ENCODE measurements at regions not wholly inside any gene's neighbourhood (a gene's known extent, or its start where the extent isn't known, plus 50 kb on each side); places are given as distances from the start of the nearest gene placed in this dataset.

DNA sequence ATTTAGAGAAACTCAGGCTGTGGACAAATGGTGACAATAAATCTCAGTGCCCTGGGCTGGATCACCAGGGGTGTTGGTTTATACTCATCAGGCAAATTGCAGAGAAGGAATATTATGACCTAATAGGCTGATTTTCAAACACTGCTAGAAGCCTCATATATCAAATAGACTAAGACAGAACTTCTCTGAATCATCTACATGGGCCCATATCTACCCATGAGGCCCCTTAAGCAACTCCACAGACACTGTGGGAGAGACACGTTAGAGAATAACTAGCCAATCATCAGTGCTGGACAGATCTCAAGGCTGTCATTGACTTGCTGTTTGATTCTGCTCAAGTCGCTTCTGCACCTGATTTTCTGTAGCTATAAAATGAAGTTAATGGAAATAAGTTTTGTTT is 545.8 kb downstream of the SOX6 start:
- BruUV-seq (replicated peaks), result no TSS peak
- H3K4me2 ChIP-seq (ENCODE audit: insufficient read depth, low read length), result no peak overlapping the region
- 2% methylated on average over 2 of the region's 2 CpGs for WGBS (ENCODE audit: insufficient coverage, low coverage, missing lambda C conversion rate)
- no peak overlapping the region for H3K9ac ChIP-seq (ENCODE audit: insufficient read depth in 1 of 2, low read depth in 2 of 2, low read length in 2 of 2)
- no peaks in the 10 kb centered on the region for H3K79me2 ChIP-seq (ENCODE audit: control insufficient read depth, insufficient read depth, low read length)
- FAIRE-seq (no peak), DNase-seq (ENCODE audit: extremely low read depth in 1 of 4, low spot score in 3 of 4) (no peak), ATAC-seq (no peak)
- no peaks in the 10 kb centered on the region for H3K27me3 ChIP-seq (ENCODE audit: control insufficient read depth in 2 of 2, insufficient read depth in 2 of 2, low read length in 2 of 2)
- POLR2A ChIA-PET, result interaction anchor here (1.0 kb wide), 1 partner anchor 11 kb away, joined by 4 read pairs; no protein-coding TSS in a partner anchor
- in situ Hi-C loops (cut with MboI) (no loop called here), intact Hi-C loops (cut with micrococcal nuclease) (loop anchor here (10.0 kb wide), 1 partner anchor 156 kb away; no protein-coding TSS in a partner anchor)
- CTCF ChIA-PET (ENCODE audit: low intra/inter-chr PET ratio), result no interaction called here
- H3K36me3 ChIP-seq (ENCODE audit: control insufficient read depth, insufficient read depth, low read length), result no peaks in the 10 kb centered on the region
- H3K27ac ChIP-seq (ENCODE audit: extremely low read depth, low read depth, low read length), result no peak overlapping the region
- H2AFZ ChIP-seq (ENCODE audit: low read depth, low read length), result no peak overlapping the region
- no peaks in the 10 kb centered on the region for H3K9me1 ChIP-seq (ENCODE audit: control insufficient read depth, insufficient read depth, low read length)
- no peaks in the 10 kb centered on the region for H4K20me1 ChIP-seq (replicated peaks; ENCODE audit: control insufficient read depth, insufficient read depth, low read length)
- no peak overlapping the region for H3K4me3 ChIP-seq
- H3K4me1 ChIP-seq (replicated peaks in 1 of 2; ENCODE audit: control insufficient read depth in 2 of 2, insufficient read depth in 2 of 2, low read length in 2 of 2), result no peaks in the 10 kb centered on the region
- H3K9me3 ChIP-seq (replicated peaks; ENCODE audit: control insufficient read depth, insufficient read depth, low read depth, low read length), result no peaks in the 10 kb centered on the region
- no peak for TF ChIP-seq CHD4 (IDR thresholded peaks at IDR 0.05; ENCODE audit: insufficient read depth, insufficient replicate concordance, low read depth, low read length, poor library complexity, severe bottlenecking)
- no peak for TF ChIP-seq DMBX1 (CRISPR knock-in tag; IDR thresholded peaks at IDR 0.05; ENCODE audit: borderline replicate concordance)
- no peak for TF ChIP-seq ZKSCAN1 (IDR thresholded peaks at IDR 0.05; ENCODE audit: low read depth, low read length)
- TF ChIP-seq, protein P1, sequence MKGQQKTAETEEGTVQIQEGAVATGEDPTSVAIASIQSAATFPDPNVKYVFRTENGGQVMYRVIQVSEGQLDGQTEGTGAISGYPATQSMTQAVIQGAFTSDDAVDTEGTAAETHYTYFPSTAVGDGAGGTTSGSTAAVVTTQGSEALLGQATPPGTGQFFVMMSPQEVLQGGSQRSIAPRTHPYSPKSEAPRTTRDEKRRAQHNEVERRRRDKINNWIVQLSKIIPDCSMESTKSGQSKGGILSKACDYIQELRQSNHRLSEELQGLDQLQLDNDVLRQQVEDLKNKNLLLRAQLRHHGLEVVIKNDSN (CRISPR knock-in tag; IDR thresholded peaks at IDR 0.05), result no peak
- TF ChIP-seq, protein P2, sequence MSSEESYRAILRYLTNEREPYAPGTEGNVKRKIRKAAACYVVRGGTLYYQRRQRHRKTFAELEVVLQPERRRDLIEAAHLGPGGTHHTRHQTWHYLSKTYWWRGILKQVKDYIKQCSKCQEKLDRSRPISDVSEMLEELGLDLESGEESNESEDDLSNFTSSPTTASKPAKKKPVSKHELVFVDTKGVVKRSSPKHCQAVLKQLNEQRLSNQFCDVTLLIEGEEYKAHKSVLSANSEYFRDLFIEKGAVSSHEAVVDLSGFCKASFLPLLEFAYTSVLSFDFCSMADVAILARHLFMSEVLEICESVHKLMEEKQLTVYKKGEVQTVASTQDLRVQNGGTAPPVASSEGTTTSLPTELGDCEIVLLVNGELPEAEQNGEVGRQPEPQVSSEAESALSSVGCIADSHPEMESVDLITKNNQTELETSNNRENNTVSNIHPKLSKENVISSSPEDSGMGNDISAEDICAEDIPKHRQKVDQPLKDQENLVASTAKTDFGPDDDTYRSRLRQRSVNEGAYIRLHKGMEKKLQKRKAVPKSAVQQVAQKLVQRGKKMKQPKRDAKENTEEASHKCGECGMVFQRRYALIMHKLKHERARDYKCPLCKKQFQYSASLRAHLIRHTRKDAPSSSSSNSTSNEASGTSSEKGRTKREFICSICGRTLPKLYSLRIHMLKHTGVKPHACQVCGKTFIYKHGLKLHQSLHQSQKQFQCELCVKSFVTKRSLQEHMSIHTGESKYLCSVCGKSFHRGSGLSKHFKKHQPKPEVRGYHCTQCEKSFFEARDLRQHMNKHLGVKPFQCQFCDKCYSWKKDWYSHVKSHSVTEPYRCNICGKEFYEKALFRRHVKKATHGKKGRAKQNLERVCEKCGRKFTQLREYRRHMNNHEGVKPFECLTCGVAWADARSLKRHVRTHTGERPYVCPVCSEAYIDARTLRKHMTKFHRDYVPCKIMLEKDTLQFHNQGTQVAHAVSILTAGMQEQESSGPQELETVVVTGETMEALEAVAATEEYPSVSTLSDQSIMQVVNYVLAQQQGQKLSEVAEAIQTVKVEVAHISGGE (CRISPR knock-in tag; IDR thresholded peaks at IDR 0.05), result no peak
- TF ChIP-seq RBM15 (IDR thresholded peaks at IDR 0.05; ENCODE audit: insufficient read depth, low read length), result no peak
- TF ChIP-seq, protein P3, sequence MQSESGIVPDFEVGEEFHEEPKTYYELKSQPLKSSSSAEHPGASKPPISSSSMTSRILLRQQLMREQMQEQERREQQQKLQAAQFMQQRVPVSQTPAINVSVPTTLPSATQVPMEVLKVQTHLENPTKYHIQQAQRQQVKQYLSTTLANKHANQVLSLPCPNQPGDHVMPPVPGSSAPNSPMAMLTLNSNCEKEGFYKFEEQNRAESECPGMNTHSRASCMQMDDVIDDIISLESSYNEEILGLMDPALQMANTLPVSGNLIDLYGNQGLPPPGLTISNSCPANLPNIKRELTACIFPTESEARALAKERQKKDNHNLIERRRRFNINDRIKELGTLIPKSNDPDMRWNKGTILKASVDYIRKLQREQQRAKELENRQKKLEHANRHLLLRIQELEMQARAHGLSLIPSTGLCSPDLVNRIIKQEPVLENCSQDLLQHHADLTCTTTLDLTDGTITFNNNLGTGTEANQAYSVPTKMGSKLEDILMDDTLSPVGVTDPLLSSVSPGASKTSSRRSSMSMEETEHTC (IDR thresholded peaks at IDR 0.05), result no peak
- TF ChIP-seq ZNF3 (CRISPR knock-in tag; IDR thresholded peaks at IDR 0.05), result no peak
- TF ChIP-seq PHB (CRISPR knock-in tag; IDR thresholded peaks at IDR 0.05), result no peak
- no peak for TF ChIP-seq JUNB (CRISPR knock-in tag; conservative IDR thresholded peaks at IDR 0.05)
- no peak for TF ChIP-seq CBFA2T2 (conservative IDR thresholded peaks at IDR 0.05)
